HG03025 (cell line): ENCODE measurements at regions not wholly inside any gene's neighbourhood (a gene's known extent, or its start where the extent isn't known, plus 50 kb on each side); places are given as distances from the start of the nearest gene placed in this dataset.

Experiments
- ATAC-seq: cut with Tn5 transposase; IDR thresholded peaks from one replicate; pipeline ENCODE4 v1.9.1; 2021; ENCODE audit warnings: mild to moderate bottlenecking, moderate library complexity; ENCODE audit not compliant: unreplicated experiment, low FRiP score

DNA sequence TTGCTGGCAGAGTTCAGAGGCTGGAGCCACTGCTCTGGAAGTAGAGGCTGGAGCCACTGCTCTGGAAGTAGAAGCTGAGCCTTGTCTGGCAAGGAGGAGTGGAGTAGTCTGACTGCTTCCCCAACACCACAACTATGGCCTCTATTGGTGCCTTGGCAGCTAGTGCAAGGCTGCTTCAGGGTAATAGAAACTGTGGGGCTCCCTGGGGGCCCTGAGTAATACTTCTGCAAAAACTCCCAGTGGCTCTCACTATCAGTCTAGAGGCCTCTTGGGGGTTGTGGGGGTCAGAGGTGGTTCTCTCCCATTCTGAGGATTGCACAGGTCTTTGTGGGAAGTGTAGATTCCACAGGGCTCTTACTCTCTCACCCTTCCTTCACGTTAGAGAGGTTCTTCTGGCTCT, 629.0 kb upstream of the PTPRD start:
- no peak for ATAC-seq

DNA sequence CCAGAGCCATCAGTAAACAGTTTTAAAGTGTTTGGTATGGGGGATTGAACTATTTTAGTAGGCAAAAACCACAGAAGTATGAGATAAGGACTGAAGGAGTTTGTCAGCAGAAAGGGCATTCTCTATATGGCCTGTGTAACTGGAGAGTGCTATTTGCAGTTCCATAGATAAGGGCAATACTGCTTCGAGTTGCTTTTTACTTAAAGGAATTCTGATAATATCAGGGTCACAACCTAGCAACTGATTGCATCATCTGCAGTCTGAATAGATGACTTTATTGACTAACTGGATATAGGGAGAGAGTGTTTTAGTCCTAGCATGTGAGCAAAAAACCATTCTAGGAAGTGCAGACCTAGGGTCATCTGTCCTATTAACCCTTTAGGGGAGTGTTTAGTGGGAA, 645.2 kb upstream of the PTPRD start:
- ATAC-seq, result no peak

- ATAC-seq, result no peak
Observed at GRCh38 chr9:11269036-11269435, 656.2 kb upstream of the PTPRD start.

GRCh38 chr9:11275158-11275695, 662.4 kb upstream of the PTPRD start:
- no peak for ATAC-seq

GRCh38 chr9:11312966-11313365, 700.2 kb upstream of the PTPRD start:
- ATAC-seq, result no peak

DNA sequence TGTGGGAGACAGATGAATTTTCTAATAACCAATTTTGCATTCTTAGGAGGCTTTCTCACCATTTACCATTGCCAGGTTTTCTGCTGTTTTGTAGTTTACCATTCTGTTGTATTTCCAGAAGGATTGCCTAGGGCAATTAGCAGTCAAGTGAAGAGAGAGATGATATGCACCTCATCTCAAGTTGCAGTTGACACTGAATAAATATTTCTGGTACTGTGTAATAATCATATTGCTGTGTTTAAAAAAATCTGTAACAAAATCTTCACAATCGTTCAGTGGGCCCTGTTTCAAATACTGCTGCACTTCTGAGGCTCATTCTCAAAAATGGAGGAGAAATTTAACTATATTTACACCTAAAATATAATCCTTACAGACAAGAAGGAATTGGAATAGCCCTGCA, 706.1 kb upstream of the PTPRD start:
- no peak for ATAC-seq

DNA sequence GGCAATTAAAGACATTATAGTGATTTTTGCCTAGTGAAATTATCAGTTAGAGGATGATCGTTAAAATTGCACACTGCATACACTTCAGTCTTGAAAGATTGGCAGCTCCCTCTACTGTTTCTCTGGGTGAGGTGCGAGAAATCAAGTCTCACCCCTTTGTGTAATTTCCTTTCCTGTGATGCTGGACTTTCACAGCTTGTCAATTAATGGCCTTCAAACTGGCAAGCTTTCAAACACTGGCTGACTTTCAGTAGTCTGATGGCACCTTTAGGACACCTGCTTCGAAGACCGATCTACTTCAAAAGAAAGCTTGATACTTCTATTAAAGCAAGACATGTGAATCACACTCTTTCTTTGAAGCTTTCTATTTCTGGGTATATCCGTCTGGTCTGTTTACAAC, 706.7 kb upstream of the PTPRD start:
- no peak for ATAC-seq

DNA sequence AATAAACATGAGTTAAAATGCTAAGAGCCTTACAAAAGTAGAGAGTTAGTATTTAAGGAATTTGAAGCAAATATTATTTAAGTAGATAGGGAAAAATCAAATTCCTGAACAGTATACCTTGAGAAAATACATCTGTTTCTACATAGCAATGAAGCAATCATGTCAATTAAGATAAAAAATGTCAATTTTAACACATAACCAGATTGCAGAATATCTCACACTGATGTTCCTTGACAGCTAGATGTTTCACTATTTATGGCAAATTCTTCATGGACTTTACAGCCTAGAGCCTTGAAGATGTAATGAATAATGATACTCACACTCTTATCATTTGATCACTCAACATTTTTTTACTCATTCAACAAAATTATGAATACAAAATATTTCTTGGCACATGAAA, 708.2 kb upstream of the PTPRD start:
- ATAC-seq, result no peak

- no peak for ATAC-seq
Observed at GRCh38 chr9:11323457-11323856, 710.7 kb upstream of the PTPRD start.

DNA sequence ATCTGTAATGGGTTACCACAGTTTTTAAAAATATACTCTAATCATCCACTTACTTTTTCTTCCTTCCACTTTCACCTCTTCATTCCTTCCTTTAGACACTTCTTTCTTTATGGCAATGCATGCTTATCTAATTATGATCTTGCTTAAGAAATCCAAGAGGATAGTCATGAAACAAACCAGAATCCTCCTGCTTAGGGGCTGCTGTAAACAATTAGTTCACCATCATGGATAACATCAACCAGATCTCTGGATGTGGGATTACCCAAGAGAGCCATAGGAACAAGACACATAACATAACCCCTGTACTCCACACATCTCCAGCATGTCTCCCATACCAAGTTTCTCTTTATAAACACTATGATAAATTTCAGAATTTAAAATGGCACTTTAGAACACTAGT, 713.4 kb upstream of the PTPRD start:
- ATAC-seq, result no peak

GRCh38 chr9:11328326-11328725, 715.5 kb upstream of the PTPRD start:
- no peak for ATAC-seq

- ATAC-seq, result no peak
Observed at GRCh38 chr9:11335011-11335410, 722.2 kb upstream of the PTPRD start.

GRCh38 chr9:11338130-11338529, 725.3 kb upstream of the PTPRD start:
- peak; percentile 80 for ATAC-seq

DNA sequence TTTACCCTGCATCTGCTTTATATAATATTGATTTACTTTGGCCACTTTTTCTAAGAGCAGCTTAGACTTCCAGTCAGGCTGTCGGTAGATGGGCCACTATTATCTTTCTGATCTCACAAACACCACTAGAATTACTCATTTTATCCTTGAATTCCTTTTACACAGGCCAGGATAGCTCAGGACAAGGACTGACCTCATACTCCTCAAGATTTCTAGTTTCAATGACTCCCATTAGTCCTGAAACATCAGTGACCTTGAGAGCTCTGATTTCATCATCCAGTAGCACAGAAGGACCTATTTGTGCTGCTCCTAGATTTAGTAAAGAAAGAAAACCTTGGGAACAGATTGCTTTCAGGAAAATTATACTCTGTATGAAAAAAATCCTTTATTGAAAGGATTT, 727.9 kb upstream of the PTPRD start:
- ATAC-seq, result no peak

DNA sequence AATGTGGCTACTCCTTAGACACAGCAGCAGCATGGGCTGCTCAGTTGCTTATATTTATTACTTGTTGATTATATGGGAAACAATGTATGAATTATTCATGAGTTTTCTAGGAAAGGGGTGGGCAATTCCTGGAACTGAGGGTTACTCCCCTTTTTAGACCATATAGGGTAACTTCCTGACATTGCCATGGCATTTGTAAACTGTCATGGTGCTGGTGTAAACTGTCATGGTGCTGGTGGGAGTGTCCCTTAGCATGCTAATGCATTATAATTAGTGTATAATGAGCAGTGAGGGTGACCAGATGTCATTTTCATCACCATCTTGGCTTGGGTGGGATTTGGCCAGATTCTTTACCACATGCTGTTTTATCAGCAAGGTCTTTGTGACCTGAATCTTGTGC, 734.6 kb upstream of the PTPRD start:
- no peak for ATAC-seq

DNA sequence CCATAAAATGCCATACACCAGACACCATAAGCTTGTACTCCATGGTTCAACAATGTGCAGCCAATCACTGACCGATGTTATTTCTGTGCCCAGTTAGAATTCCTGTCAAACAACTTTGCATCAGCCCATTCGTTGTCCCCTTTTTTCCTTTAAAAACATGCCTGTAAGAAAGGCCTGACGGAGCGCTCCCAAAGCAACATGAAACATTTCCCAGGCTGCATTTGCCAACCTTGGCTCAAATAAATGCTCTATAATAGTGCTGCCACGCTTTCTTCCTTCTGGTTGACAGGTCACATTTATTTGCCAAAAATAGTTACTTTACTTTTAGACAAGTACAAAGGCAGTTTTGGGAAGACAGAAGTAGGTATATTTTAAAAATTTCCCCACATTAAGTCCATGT, 735.6 kb upstream of the PTPRD start:
- no peak for ATAC-seq

DNA sequence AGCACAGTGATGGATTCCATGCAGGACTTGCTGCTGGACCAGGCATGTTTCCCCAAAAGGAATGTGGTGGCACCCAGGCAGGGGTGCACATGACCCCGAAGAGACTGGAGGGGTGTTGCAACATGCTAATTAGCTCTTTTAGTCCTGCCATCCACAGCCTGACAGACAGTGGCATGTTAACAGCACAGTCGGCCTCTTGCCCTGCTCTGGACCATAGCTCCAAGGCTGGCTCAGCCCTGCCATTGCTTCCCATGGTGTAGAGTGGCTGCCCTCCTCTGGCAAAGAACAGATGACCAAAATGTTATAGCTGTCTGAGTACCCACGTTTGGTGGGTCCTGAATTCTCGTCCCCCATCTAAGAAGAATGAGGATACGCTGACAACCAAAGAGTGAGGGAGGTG, 736.4 kb upstream of the PTPRD start:
- no peak for ATAC-seq

- ATAC-seq, result no peak
Observed at GRCh38 chr9:11352612-11353011, 739.8 kb upstream of the PTPRD start.

DNA sequence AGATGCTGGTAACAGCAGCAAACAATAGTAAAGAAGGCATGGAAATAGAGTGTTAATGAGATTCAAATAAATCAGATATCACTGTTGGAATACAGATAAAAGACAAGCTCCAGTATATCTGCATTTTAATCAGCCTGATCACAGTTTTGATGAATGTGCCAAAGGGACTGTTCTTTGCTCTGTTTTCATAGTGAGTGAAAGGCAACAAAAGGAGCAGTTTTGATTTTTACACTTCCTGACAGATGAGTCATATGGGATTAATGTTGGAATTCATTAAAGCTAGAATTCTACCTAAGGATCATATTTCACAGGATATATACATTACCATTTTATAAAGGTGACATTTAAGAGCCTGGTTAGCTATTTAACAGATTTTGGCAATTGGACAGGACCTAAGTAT, 743.3 kb upstream of the PTPRD start:
- no peak for ATAC-seq

GRCh38 chr9:11366585-11367129, 753.9 kb upstream of the PTPRD start:
- ATAC-seq, result no peak

DNA sequence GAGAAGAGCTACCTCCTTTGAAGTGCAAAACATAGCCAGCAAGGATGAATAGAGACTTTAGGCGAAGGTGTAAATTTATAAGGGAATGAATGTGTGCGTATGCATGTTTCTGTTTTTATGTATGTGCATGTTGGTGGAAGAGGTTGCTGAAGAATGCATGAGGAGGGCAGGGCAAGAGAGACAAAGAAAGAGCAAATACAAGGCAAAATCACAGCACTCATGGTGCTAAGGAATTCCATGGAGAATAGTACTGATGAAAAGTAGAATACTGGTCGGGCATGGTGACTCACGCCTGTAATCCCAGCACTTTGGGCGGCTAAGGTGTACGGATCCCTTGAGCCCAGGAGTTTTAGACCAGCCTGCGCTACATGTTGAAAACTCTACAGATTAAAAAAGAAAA, 762.1 kb upstream of the PTPRD start:
- no peak for ATAC-seq

DNA sequence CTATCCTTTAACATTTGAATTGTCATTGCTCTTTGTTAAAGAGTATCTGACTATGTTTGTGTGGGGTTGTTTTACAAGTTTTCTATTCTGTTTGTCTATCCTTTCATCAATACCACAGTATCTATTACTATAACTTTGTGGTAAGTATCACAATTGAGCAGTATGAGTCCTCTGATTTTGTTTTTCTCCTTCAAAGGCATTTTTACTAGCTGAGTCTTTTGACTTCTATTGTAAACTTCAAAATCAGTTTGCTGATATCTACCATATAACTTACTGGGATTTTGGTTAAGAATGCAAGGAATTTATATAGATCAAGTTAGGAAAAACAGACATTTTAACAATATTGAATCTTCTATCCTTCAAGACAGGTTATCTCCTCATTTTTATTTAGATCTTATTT, 789.8 kb upstream of the PTPRD start:
- no peak for ATAC-seq

DNA sequence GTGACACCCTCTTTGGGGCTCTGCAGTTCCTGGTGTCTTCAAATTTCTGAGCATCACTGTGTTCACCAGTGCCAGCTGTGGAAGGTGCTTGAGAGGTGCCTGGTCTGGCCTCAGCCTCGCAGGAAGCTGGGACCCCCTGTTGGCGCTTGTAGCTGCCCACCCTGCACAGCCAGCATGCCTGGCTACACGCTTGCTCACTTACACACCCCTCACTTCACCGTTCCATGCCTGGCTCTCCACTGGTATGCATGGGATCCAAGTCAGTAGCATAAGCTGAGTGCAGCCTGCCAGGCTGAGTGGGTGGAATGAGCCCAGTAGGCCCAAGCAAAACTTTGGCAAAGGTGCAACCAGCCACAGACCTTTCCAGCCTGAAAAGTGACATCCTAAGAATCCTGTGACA, 801.4 kb upstream of the PTPRD start:
- no peak for ATAC-seq
